IPS DF 6.9 (cell line): ENCODE measurements at regions not wholly inside any gene's neighbourhood (a gene's known extent, or its start where the extent isn't known, plus 50 kb on each side); places are given as distances from the start of the nearest gene placed in this dataset.

Source experiments
- DNase-seq: peaks from one replicate; pipeline ENCODE4 v3.0.0-alpha.2; 2013; ENCODE audit warnings: low read depth, low spot score
- H3K27ac ChIP-seq: one replicate; pipeline ENCODE4 v1.5.1; 2013; ENCODE audit warnings: low read length, control low read depth
- H3K27me3 ChIP-seq: 2 replicates; pipeline ENCODE4 v1.6.1; 2013; ENCODE audit warnings: mild to moderate bottlenecking, low read length; ENCODE audit not compliant: control insufficient read depth, insufficient read depth
- H3K36me3 ChIP-seq: 2 replicates; pipeline ENCODE4 v1.6.1; 2013; ENCODE audit warnings: low read length; ENCODE audit not compliant: control insufficient read depth, insufficient read depth
- H3K4me1 ChIP-seq: 2 replicates; pipeline ENCODE4 v1.6.1; 2013; ENCODE audit warnings: low read length; ENCODE audit not compliant: control insufficient read depth, insufficient read depth
- H3K4me3 ChIP-seq: 2 replicates; pipeline ENCODE4 v1.5.1; 2013; ENCODE audit warnings: mild to moderate bottlenecking, low read length
- H3K9me3 ChIP-seq: 2 replicates; pipeline ENCODE4 v1.6.1; 2013; ENCODE audit warnings: low read length, inconsistent platforms; ENCODE audit not compliant: control insufficient read depth, insufficient read depth
- WGBS: extraction: QIAGEN DNeasy Blood & Tissue Kit; methylation state at CpG from one replicate; pipeline ENCODE4 v1.1.7; 2013; ENCODE audit warnings: mixed read lengths, missing lambda C conversion rate; ENCODE audit not compliant: insufficient read length, insufficient coverage; 5-methylcytosine and 5-hydroxymethylcytosine counted together

DNA sequence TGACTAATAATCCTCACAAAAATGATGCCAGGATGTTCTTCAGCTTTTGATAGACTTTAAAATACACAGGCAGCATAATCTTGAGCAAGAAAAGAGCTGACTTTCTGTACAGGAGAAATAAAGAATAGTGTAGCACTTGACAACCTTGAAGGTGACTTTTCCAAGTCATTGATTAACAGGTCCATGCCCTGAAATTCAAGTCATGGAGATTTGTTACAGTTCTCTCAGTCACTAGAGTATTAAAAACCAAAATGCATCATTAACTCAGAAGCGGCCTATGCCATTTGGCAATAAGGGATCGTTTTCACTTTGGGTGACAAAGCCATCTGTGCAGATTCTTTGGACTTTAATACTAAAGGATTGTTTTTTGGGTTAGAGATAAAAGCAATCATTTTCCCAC, 692.7 kb upstream of the SGO1 start:
- no peaks in the 10 kb centered on the region for H3K9me3 ChIP-seq
- H3K4me3 ChIP-seq = no peak overlapping the region
- no CpG with 5 or more reads among the region's 2 CpGs for WGBS
- no peak overlapping the region for H3K27ac ChIP-seq
- no peaks in the 10 kb centered on the region for H3K36me3 ChIP-seq
- no peaks in the 10 kb centered on the region for H3K27me3 ChIP-seq
- no peaks in the 10 kb centered on the region for H3K4me1 ChIP-seq
- no peak for DNase-seq

DNA sequence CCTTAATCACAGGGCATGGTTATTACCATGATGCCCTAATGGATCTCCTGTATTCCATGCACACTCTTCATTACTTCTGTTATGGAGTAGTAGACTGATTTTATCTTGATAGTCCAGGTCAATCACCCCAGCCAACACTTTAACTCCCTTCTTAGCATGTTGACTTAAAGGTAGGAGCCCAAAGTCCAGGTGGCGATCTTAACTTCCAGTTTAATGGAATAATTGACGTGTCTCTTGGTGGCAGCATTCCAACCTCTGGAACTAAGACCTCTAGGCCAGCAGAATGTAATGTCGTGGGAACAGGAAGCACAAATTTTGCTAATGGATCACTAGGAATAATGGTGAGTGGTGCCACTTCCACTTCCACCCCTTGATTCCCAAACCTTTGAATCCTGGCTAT, 687.2 kb upstream of the SGO1 start:
- H3K27me3 ChIP-seq = no peaks in the 10 kb centered on the region
- H3K4me3 ChIP-seq = no peak overlapping the region
- H3K27ac ChIP-seq = no peak overlapping the region
- no peaks in the 10 kb centered on the region for H3K9me3 ChIP-seq
- H3K36me3 ChIP-seq = no peaks in the 10 kb centered on the region
- no CpG with 5 or more reads among the region's 3 CpGs for WGBS
- H3K4me1 ChIP-seq = no peaks in the 10 kb centered on the region
- DNase-seq = no peak

DNA sequence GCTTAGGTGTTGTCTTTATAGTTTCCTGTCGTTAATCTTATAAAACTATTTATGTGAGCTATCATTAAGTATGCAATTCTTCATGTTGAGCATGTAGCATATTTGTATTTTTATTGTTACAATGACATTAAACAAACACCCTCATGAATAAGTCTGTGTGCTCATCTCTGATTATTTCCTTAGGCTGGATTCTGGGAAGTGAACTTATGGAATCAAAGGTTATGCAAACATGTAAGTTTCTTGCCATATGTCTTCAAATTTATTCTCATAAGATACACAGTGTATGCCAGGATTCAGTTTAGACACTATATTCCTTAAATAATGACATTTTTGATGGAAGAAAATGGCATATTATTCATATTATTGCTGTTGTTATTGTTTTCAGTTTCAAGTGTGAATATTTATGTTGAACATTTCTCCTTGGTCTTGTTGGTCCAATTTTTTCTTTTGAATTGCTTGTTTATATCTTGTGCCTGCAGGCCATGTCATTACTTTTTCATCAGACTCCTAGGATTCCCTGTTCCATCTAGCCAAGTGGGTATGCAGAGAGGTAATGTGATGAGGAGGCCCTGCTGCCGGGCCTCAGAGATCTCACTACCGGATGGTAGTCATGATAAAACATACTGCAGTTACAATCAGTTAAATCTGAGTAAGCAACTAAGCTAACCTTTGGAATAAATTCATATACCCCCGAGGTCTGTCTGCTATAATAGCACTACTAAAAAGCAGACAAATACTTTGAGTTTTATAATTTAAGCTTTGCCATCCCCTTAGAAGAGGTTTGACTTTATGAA, 684.3 kb upstream of the SGO1 start:
- no peak overlapping the region for H3K4me3 ChIP-seq
- WGBS = no CpG with 5 or more reads among the region's 4 CpGs
- no peaks in the 10 kb centered on the region for H3K4me1 ChIP-seq
- H3K27me3 ChIP-seq = no peaks in the 10 kb centered on the region
- no peaks in the 10 kb centered on the region for H3K36me3 ChIP-seq
- DNase-seq = no peak
- no peaks in the 10 kb centered on the region for H3K9me3 ChIP-seq
- H3K27ac ChIP-seq = no peak overlapping the region

DNA sequence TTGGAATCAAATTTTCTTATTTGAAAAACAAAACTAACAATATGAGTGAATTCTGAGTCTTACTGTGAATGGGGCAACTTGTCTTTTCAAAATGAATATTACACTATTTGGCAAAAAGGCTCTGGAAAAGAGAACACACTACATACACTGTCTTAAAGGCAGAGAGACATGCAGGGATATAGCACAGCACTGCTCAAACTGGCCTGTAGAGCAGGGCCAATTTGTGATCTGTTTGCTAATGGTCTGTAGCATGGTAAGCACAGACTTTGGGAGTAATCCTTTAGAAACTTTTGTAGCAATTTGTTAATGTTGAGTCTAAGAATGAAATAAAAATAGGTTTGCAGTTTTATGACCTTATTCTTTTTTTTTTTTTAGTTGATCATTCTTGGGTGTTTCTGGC, 679.8 kb upstream of the SGO1 start:
- H3K27me3 ChIP-seq = no peaks in the 10 kb centered on the region
- no peaks in the 10 kb centered on the region; the same call in 1 of the 2 replicates for H3K9me3 ChIP-seq
- H3K36me3 ChIP-seq = no peaks in the 10 kb centered on the region
- H3K4me3 ChIP-seq = no peak overlapping the region
- no peaks in the 10 kb centered on the region for H3K4me1 ChIP-seq
- no peak overlapping the region for H3K27ac ChIP-seq
- DNase-seq = no peak

DNA sequence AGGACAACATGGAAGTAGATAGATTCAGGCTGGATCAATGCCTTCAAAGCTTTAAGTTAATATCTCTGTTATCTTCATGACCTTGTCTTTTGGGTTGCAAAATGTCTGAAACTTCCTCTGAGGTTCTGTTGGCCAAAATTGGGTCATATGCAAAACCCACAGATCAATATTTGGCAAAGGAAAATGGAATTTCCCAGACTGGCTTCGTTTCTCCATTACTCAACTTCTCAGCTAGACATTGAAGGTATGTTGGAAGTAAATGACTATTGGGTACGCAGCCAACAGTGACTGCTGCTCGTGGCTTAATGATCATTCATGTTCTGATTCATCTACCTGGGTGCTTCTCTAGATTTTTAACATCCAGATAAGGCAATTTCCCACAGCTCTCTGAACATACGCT, 675.4 kb upstream of the SGO1 start:
- Histone ChIP-seq H3K27me3 (no peaks in the 10 kb centered on the region), H3K4me3 (no peak overlapping the region), H3K4me1 (peaks cover 3% of the 10 kb centered on the region), H3K36me3 (no peaks in the 10 kb centered on the region), H3K9me3 (no peaks in the 10 kb centered on the region; the same call in 1 of the 2 replicates), H3K27ac (no peak overlapping the region)
- DNase-seq = no peak
- WGBS = no CpG with 5 or more reads among the region's 4 CpGs

DNA sequence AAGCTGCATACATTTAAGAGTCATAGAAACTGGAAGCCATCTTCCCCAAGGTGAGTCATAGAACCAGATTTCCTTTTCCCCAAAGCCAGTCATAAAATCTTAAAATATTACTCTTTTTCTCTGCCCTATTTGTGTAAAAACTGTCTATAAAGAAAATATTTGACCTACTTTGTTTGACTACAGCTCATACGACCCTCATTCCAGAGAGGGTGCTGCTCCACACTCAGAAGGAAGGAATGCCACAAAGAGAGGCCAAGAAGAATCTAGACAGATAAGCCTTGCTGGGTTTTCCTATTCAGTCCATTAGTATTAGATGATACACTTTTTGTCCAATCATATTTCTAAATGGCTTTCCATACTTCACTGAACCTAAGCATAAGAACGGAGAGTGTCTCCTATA, 671.6 kb upstream of the SGO1 start:
- no peaks in the 10 kb centered on the region for H3K36me3 ChIP-seq
- H3K4me1 ChIP-seq = peaks cover 3% of the 10 kb centered on the region
- H3K27ac ChIP-seq = no peak overlapping the region
- H3K27me3 ChIP-seq = no peaks in the 10 kb centered on the region
- WGBS = no CpG with 5 or more reads among the region's 2 CpGs
- H3K9me3 ChIP-seq = no peaks in the 10 kb centered on the region; the same call in 1 of the 2 replicates
- no peak overlapping the region for H3K4me3 ChIP-seq
- DNase-seq = no peak

DNA sequence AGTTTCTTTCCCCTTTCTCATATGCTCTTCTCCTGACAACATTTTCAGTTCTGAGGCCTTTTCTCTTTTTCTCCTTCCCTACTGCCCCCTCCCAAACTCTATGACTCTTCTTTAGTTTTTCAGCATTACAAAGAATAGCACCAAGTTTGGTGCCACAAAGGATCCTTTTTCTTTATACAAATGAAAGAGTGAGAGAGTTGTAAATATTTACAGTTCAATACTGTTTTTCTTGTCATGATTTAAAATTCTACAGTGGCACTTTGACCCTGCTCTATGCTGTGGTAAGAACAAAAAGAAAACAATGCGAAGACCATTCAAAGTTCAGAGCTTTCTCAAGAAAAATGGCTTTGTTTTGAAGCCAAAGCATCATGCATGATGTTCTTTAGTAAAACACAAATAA, 667.9 kb upstream of the SGO1 start:
- Histone ChIP-seq H3K9me3 (no peaks in the 10 kb centered on the region; the same call in 1 of the 2 replicates), H3K27ac (no peak overlapping the region), H3K4me1 (peaks cover 2% of the 10 kb centered on the region; the same call in 1 of the 2 replicates), H3K4me3 (no peak overlapping the region), H3K27me3 (no peaks in the 10 kb centered on the region), H3K36me3 (no peaks in the 10 kb centered on the region)
- no peak for DNase-seq
- WGBS = no CpG with 5 or more reads among the region's 1 CpG

DNA sequence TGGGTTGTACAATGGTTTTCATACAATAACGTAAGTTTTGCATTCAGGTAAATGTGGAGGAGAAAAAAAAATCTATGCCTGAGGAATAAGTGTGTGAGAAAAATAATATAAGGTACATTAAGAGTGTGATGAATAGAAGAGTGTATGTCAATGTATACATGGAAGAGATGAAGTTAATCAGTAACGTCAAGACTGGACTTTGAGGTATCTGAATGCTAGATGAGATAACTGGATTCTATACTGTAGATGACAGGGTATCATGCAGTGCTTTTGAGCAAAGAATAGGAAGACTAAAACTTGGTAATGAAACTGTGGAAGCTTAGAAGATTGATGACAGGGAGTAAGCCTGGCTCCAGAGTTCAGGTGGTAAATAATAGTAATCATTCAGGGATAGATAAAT, 666.7 kb upstream of the SGO1 start:
- Histone ChIP-seq H3K4me1 (peaks cover 1% of the 10 kb centered on the region; the same call in 1 of the 2 replicates), H3K36me3 (no peaks in the 10 kb centered on the region), H3K27me3 (no peaks in the 10 kb centered on the region), H3K4me3 (no peak overlapping the region), H3K27ac (no peak overlapping the region), H3K9me3 (no peaks in the 10 kb centered on the region; the same call in 1 of the 2 replicates)
- no peak for DNase-seq
- 100% methylated on average over 1 of the region's 2 CpGs for WGBS

DNA sequence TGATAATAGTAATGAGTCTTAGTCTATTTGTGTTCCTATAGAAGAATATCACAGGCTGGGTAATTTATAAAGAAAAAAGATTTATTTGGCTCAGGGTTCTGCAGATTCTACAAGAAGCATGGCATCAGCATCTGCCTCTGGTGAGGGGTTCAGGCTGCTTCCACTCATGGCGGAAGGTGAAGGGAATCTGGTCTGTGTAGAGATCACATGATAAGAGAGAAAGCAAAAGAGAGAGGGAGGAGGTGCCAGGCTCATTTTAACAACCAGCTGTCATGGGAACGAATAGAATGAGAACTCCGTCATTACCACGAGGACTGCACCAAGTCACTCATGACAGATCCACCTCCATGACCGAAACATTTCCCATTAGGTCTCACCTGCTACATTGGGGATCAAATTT, 664.0 kb upstream of the SGO1 start:
- WGBS = no CpG with 5 or more reads among the region's 5 CpGs
- H3K9me3 ChIP-seq = no peaks in the 10 kb centered on the region
- H3K27me3 ChIP-seq = no peaks in the 10 kb centered on the region
- no peak overlapping the region for H3K27ac ChIP-seq
- H3K4me3 ChIP-seq = no peak overlapping the region
- DNase-seq = no peak
- H3K36me3 ChIP-seq = no peaks in the 10 kb centered on the region
- H3K4me1 ChIP-seq = peaks cover 1% of the 10 kb centered on the region; the same call in 1 of the 2 replicates

DNA sequence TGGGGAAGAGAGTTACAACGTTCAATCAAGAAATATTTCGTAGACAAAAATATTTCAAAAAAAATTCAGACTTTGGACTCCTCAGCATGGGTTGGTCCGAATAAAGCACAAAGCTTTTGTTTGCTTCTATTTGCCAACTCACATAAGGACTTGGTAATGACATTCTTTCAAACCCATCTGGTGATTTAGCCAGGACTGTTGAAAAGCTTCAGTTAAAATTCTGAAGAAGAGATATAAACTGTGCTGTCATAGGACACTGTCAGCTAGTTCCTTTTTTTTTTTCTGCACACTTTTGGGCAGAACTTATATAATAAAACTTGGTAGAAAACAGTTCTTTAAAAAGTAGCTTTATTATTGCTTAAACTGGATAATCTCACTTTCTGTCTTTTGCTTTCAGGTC, 660.8 kb upstream of the SGO1 start:
- H3K27ac ChIP-seq = no peak overlapping the region
- H3K4me1 ChIP-seq = peaks cover 1% of the 10 kb centered on the region; the same call in 1 of the 2 replicates
- no CpG with 5 or more reads among the region's 3 CpGs for WGBS
- H3K27me3 ChIP-seq = no peaks in the 10 kb centered on the region
- no peak overlapping the region for H3K4me3 ChIP-seq
- no peak for DNase-seq
- H3K36me3 ChIP-seq = no peaks in the 10 kb centered on the region
- no peaks in the 10 kb centered on the region for H3K9me3 ChIP-seq

DNA sequence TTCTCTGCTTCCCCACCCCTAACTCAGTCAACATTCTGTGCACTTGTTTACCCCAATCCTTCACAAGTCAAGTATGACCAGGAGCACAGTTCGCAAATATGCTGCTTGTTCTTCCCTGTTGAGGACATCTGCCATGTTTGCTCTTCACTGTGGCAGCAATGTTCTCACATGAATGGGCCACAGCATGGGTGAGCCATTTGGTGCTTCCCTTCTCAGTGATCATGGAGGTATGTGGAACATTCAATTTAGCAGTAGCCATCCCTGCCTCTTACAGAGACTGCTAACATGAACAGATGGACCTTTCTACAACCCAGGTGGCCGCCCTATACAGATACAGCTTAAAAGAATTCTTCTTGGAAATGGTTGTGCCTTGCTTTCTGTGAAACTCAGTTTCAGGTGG, 660.1 kb upstream of the SGO1 start:
- peaks cover 1% of the 10 kb centered on the region; the same call in 1 of the 2 replicates for H3K4me1 ChIP-seq
- no peaks in the 10 kb centered on the region for H3K27me3 ChIP-seq
- H3K36me3 ChIP-seq = no peaks in the 10 kb centered on the region
- no peak overlapping the region for H3K27ac ChIP-seq
- WGBS = no CpG with 5 or more reads among the region's 2 CpGs
- no peak for DNase-seq
- H3K9me3 ChIP-seq = no peaks in the 10 kb centered on the region
- H3K4me3 ChIP-seq = no peak overlapping the region
